Effector memory CD8-positive, alpha-beta T cell (primary cell): ENCODE measurements at regions not wholly inside any gene's neighbourhood (a gene's known extent, or its start where the extent isn't known, plus 50 kb on each side); places are given as distances from the start of the nearest gene placed in this dataset.
"Not testable (repeated sequence)": the region's sequence is repeated elsewhere in the genome, so short reads cannot be mapped to it uniquely, and the experiment has no call there.

Experiments used
- ATAC-seq: fragments of 150-1000 bp; cut with Tn5 transposase; replicated peaks from 2 replicates; pipeline ENCODE4 v1.10.0; 2021; ENCODE audit warnings: mild to moderate bottlenecking, moderate library complexity
- DNase-seq, 3 experiments: peaks; one replicate each; pipeline ENCODE4 v3.0.0; 2021
- H3K27ac Mint-ChIP-seq, 2 donors: one replicate each; pipeline ENCODE4 v1.8.0; 2022; ENCODE audit warnings: mild to moderate bottlenecking in 2 of 2, mixed read lengths in 2 of 2, moderate library complexity in 2 of 2
- H3K27me3 Mint-ChIP-seq, 2 donors: one replicate each; pipeline ENCODE4 v1.8.0; 2022; ENCODE audit warnings: mixed read lengths in 2 of 2
- H3K36me3 Mint-ChIP-seq: one replicate; pipeline ENCODE4 v1.8.0; 2022; ENCODE audit warnings: mild to moderate bottlenecking, moderate library complexity, mixed read lengths; ENCODE audit not compliant: insufficient read depth
- H3K4me1 Mint-ChIP-seq, 2 donors: one replicate each; pipeline ENCODE4 v1.8.0; 2022; ENCODE audit warnings: low read depth in 2 of 2, mixed read lengths in 2 of 2
- H3K4me3 Mint-ChIP-seq, 2 donors: one replicate each; pipeline ENCODE4 v1.8.0; 2022; ENCODE audit warnings: mild to moderate bottlenecking in 2 of 2, mixed read lengths in 2 of 2, moderate library complexity in 2 of 2
- H3K9me3 Mint-ChIP-seq, 2 donors: one replicate each; pipeline ENCODE4 v1.8.0; 2022; ENCODE audit warnings: mixed read lengths in 2 of 2

DNA sequence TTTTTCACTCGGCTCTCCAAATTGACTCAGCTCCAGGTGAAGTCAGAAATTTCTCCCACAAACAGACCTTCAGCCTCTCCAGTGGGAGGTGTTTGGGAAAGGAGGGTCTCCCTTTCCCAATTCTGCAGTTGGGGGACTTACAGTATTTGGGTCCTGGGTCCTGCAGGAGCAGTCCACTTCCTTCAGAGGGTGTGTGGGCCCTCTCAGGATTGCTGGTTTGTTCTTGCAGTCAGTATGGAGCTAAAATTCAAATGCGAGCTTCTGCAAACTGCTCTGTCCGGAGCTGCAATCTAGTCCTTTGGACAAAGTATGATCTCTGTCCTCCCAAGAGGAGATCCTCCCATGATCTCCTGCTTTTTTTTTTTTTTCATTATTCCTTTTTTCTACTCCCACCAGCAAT, 87.9 kb upstream of the MSTN start:
- ATAC-seq = no peak
- no peaks in the 10 kb centered on the region for H3K4me1 Mint-ChIP-seq

DNA sequence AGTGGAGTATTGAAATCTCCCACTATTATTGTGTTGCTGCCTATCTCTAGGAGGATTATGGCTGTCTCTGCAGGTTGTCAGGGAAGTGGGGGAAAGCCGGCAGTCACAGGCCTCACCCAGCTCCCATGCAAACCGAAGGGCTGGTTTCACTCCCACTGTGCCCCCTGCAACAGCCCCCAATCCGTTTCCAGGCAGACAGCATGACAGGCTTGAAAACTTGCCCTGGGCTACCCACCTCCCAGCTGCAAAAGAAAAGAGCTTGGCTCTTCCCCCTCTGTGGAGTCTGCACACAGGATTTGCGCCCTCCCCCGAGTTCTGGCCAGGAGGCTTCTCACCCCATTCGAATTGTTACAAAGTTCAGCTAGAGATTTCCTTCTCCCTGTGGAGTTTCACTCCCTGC, 87.4 kb upstream of the MSTN start:
- H3K9me3 Mint-ChIP-seq = peaks cover 7 to 14% of the 10 kb centered on the region in 2 donors
- no peaks in the 10 kb centered on the region for H3K4me1 Mint-ChIP-seq
- H3K4me3 Mint-ChIP-seq = no peak overlapping the region
- no peak overlapping the region for H3K27ac Mint-ChIP-seq
- ATAC-seq (no peak), DNase-seq (no peak)
- H3K36me3 Mint-ChIP-seq = no peaks in the 10 kb centered on the region
- peaks cover 10 to 23% of the 10 kb centered on the region in 2 donors for H3K27me3 Mint-ChIP-seq

More for the DNA sequence above, 87.9 kb upstream of the MSTN start:
- Mint-ChIP-seq H3K27ac (no peak overlapping the region), H3K9me3 (peaks cover 7 to 14% of the 10 kb centered on the region in 2 donors), H3K4me3 (no peak overlapping the region), H3K36me3 (no peaks in the 10 kb centered on the region), H3K27me3 (peaks cover 15 to 23% of the 10 kb centered on the region in 2 donors)
- no peak for DNase-seq

DNA sequence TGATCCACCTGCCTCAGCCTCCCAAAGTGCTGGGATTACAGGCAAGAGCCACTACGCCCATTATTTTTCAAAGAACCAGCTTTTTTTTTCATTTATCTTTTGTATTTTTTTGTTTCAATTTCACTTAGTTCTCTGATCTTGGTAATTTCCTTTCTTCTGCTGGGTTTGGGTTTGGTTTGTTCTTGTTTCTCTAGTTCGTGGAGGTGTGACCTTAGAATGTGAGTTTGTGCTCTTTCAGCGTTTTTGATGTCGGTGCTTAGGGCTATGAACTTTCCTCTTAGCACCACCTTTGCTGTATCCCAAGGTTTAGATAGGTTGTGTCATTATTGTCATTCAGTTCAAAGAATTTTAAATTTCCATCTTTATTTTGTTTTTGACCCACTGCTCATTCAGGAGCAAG, 86.7 kb upstream of the MSTN start:
- no peak overlapping the region for H3K4me3 Mint-ChIP-seq
- peaks cover 9 to 18% of the 10 kb centered on the region in 2 donors for H3K27me3 Mint-ChIP-seq
- no peaks in the 10 kb centered on the region for H3K4me1 Mint-ChIP-seq
- peaks cover 7 to 14% of the 10 kb centered on the region in 2 donors for H3K9me3 Mint-ChIP-seq
- no peak overlapping the region for H3K27ac Mint-ChIP-seq
- ATAC-seq (no peak), DNase-seq (no peak)
- H3K36me3 Mint-ChIP-seq = no peaks in the 10 kb centered on the region

DNA sequence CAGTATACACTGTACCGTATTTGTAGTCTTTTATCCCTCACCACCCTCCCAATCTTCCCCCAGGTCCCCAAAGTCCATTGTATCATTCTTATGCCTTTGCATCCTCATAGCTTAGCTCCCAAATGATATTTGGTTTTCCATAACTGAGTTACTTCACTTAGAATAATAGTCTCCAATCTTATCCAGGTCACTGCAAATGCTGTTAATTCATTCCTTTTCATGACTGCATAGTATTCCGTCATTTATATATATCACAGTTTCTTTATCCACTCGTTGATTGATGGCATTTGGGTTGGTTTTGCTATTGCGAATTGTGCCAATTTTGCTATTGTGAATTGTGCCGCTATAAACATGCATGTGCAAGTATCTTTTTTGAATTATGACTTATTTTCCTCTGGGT, 83.6 kb upstream of the MSTN start:
- not testable (repeated sequence) for ATAC-seq, H3K4me3 Mint-ChIP-seq, H3K36me3 Mint-ChIP-seq, H3K27ac Mint-ChIP-seq, H3K4me1 Mint-ChIP-seq, DNase-seq
- Mint-ChIP-seq H3K9me3 (peaks cover 7 to 14% of the 10 kb centered on the region in 2 donors), H3K27me3 (peaks cover 13 to 16% of the 10 kb centered on the region in 2 donors)

DNA sequence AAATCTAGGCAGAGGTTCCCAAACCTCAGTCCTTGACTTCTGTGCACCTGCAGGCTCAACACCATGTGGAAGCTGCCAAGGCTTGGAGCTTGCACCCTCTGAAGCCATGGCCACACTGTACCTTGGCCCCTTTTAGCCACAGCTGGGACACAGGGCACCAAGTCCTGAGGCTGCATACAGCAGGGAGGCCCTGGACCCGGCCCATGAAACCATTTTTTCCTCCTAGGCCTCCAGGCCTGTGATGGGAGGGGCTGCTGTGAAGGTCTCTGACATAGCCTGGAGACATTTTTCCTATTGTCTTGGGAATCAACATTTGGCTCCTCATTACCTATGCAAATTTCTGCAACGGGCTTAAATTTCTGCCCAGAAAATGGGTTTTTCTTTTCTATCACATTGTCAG, 77.9 kb upstream of the MSTN start:
- not testable (repeated sequence) for ATAC-seq, H3K27ac Mint-ChIP-seq, H3K4me1 Mint-ChIP-seq, H3K9me3 Mint-ChIP-seq, H3K36me3 Mint-ChIP-seq, DNase-seq, H3K27me3 Mint-ChIP-seq, H3K4me3 Mint-ChIP-seq

DNA sequence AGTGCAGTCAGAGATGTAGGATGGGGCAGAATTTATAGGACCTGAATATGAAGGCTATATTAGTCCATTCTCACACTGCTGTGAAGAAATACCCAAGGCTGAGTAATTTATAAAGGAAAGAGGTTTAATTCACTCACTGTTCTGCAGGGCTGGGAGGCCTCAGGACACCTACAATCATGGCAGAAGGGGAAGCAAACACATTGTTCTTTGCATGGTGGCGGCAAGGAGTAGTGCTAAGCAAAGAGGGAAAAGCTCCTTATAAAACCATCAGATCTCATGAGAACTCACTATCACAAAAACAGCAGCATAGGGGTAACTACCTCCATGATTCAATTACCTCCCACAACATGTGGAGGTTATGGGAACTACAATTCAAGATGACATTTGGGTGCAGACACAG, 76.8 kb upstream of the MSTN start:
- Mint-ChIP-seq H3K4me3 (no peak overlapping the region), H3K4me1 (no peaks in the 10 kb centered on the region), H3K9me3 (peaks cover 2 to 5% of the 10 kb centered on the region in 2 donors), H3K27me3 (peaks cover 0 to 6% of the 10 kb centered on the region in 2 donors), H3K36me3 (no peaks in the 10 kb centered on the region), H3K27ac (no peak overlapping the region)
- no peak for ATAC-seq
- no peak for DNase-seq

DNA sequence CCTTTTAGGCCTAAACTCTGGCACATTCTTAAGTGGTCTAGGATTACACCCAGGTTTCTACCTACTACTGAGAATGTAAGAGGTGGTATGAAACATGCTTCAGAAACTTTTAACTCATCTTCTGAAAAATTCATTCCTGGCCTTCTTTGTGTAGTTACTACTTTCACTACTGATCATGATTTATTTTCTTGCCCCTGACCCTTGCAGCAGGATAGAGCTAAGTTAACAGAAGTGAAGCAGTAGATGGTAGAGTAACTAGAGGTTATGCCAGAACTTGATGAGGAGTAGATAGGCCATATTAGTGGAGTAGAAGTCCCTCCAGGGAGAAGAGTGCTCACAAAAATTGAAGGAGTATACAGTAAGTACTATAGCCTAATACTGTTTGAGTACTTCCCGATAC, 75.5 kb upstream of the MSTN start:
- no peak overlapping the region for H3K4me3 Mint-ChIP-seq
- DNase-seq = no peak
- H3K4me1 Mint-ChIP-seq = no peaks in the 10 kb centered on the region
- H3K36me3 Mint-ChIP-seq = no peaks in the 10 kb centered on the region
- H3K9me3 Mint-ChIP-seq = peaks cover 2 to 5% of the 10 kb centered on the region in 2 donors
- H3K27ac Mint-ChIP-seq = no peak overlapping the region
- peaks cover 0 to 6% of the 10 kb centered on the region in 2 donors for H3K27me3 Mint-ChIP-seq
- no peak for ATAC-seq

DNA sequence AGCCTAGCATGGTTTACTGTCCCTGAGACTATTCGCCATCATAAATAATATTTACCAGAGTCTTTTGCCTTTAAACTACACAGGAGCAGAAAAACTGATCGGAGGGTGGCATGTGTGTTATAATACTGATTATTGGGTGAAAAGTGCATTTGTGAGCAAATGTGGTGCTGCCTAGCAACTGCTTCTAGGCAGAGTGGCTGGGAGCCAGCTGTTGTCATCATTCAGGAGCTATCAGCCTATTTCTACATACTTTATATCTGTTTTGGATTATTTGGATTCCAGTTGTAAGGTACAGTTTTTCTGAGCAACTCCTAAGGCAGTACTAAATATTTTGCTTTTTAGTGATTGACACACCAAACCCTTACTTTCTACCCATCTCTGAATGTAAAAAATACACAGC, 75.0 kb upstream of the MSTN start:
- ATAC-seq = no peak
- H3K36me3 Mint-ChIP-seq = no peaks in the 10 kb centered on the region
- H3K4me1 Mint-ChIP-seq = no peaks in the 10 kb centered on the region
- H3K9me3 Mint-ChIP-seq = peaks cover 2 to 5% of the 10 kb centered on the region in 2 donors
- H3K27me3 Mint-ChIP-seq = peaks cover 3 to 6% of the 10 kb centered on the region in 2 donors
- no peak overlapping the region for H3K4me3 Mint-ChIP-seq
- no peak for DNase-seq
- H3K27ac Mint-ChIP-seq = no peak overlapping the region

DNA sequence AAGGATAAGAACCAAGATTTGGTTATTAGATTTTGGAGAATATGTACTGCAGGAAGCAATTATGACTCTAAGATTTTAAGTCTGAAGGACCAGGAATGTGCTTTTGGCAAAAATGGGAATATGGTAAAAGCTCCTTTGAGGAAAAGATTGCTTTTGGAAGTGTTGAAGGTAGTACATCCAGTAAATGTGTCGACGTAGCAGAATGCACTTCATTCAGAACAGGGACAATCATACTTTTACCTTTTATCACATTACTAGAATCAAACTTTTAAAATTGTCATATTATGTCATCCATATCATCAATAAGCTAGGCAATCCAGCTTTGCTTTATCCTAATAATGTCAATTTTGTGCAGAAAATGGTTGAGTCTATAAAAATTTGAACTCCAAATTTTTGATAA, 74.3 kb upstream of the MSTN start:
- DNase-seq = no peak
- no peaks in the 10 kb centered on the region for H3K4me1 Mint-ChIP-seq
- H3K9me3 Mint-ChIP-seq = peaks cover 2 to 5% of the 10 kb centered on the region in 2 donors
- H3K36me3 Mint-ChIP-seq = no peaks in the 10 kb centered on the region
- no peak overlapping the region for H3K27ac Mint-ChIP-seq
- H3K4me3 Mint-ChIP-seq = no peak overlapping the region
- H3K27me3 Mint-ChIP-seq = peaks cover 6 to 8% of the 10 kb centered on the region in 2 donors
- ATAC-seq = no peak

DNA sequence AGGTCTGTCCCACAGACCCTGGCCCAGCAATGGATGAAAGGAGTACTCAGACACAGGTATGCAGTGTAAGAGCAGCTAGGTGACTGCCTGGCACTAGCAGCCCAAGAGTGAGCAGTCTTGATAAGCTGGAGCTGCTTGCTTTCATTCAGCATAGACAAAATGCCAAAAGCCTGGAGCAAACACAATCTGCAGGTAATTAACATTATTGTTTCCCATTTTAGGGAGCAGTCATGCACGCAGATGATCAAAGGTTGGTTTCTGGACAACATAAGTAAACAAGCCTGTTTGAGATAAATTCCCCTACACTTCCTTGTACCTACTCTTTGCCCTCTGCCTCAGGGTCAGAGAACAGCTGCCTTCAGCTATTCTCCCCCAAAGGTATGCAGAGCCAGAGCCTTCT, 73.7 kb upstream of the MSTN start:
- H3K4me1 Mint-ChIP-seq = no peaks in the 10 kb centered on the region
- no peak overlapping the region for H3K27ac Mint-ChIP-seq
- no peak for ATAC-seq
- H3K9me3 Mint-ChIP-seq = peaks cover 2 to 5% of the 10 kb centered on the region in 2 donors
- DNase-seq = no peak
- peaks cover 3 to 13% of the 10 kb centered on the region in 2 donors for H3K27me3 Mint-ChIP-seq
- H3K36me3 Mint-ChIP-seq = no peaks in the 10 kb centered on the region
- H3K4me3 Mint-ChIP-seq = no peak overlapping the region

DNA sequence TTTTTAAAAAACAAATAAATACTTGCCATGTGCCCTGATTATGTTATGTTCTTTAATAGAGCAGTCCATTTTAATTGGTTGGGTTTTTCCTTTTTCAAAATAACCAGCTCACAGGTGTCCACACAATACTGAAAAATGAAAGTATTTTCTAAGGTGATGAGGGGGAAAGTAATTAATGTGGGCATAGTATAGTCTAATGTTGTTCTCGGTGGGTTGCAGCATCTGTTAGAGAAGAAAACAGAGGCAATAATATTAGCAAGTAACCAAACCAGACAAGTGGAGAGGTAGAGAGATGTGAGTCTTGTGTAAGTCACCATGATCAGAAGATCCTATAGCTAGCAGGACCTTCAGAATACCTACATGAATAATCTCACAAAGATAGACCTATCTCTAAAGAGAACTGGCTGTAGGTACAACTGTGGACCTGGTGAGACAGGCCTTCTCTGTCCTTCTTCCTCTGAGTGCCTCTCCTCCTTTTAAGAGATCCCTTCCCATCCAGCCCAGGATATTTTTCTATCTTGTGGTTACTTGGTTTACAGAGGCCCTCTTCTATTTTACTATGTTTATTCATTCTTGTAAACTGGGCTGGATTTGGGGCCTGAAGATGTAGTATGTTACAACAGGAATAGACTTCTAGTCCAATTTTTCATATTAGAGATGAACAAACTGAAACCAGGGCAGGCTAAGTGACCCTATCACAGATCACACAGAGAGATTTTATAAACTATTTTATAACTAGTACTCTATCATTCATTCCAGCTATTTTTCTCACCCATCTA, 67.1 kb upstream of the MSTN start:
- ATAC-seq (no peak), DNase-seq (no peak)
- no peak overlapping the region for H3K27ac Mint-ChIP-seq
- no peaks in the 10 kb centered on the region for H3K36me3 Mint-ChIP-seq
- H3K4me1 Mint-ChIP-seq = no peaks in the 10 kb centered on the region
- H3K9me3 Mint-ChIP-seq = no peaks in the 10 kb centered on the region
- peaks cover 0 to 22% of the 10 kb centered on the region in 2 donors for H3K27me3 Mint-ChIP-seq
- H3K4me3 Mint-ChIP-seq = no peak overlapping the region

DNA sequence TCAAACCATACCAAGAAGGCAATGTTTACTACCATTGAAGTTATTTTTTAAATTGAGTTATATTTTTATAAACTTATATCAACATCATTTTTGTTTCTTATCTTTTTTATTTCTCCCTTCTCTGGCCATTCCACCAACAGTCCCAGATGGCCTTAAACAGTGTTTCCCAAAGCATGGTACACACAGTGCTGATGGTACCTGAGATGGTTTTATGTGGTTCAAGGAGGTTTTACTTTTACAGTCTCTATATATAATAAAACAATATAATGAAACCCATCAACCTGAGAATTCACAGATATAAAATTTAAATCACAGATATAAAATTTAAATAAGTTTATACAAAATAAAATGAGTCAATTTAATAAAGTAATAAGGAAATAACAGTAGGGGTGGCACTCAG, 65.1 kb upstream of the MSTN start:
- no peaks in the 10 kb centered on the region for H3K36me3 Mint-ChIP-seq
- DNase-seq = no peak
- H3K4me3 Mint-ChIP-seq = no peak overlapping the region
- no peaks in the 10 kb centered on the region for H3K4me1 Mint-ChIP-seq
- H3K27me3 Mint-ChIP-seq = peaks cover 0 to 20% of the 10 kb centered on the region in 2 donors
- no peak overlapping the region for H3K27ac Mint-ChIP-seq
- ATAC-seq = no peak
- no peaks in the 10 kb centered on the region for H3K9me3 Mint-ChIP-seq

DNA sequence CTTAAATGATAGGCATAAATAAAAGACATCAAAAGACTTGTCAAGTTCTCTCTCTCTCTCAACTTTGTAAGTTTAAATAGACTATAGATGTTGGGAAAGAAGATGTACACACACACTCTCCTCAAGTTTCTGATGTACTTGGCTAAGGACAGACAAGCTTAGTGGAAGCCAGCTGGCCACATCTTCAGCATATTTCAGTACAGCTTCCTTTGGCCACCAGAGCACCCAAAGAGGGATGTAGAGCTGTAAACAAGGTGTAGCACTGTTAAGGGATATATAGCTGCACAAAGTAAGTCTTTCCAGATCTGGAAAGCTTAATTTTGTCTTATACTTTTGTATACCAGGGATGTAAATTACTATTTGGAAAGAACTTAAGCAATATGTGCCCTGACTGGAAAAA, 64.3 kb upstream of the MSTN start:
- Mint-ChIP-seq H3K36me3 (no peaks in the 10 kb centered on the region), H3K9me3 (no peaks in the 10 kb centered on the region), H3K4me3 (no peak overlapping the region), H3K4me1 (no peaks in the 10 kb centered on the region), H3K27me3 (peaks cover 0 to 14% of the 10 kb centered on the region in 2 donors), H3K27ac (no peak overlapping the region)
- ATAC-seq = no peak
- no peak for DNase-seq

DNA sequence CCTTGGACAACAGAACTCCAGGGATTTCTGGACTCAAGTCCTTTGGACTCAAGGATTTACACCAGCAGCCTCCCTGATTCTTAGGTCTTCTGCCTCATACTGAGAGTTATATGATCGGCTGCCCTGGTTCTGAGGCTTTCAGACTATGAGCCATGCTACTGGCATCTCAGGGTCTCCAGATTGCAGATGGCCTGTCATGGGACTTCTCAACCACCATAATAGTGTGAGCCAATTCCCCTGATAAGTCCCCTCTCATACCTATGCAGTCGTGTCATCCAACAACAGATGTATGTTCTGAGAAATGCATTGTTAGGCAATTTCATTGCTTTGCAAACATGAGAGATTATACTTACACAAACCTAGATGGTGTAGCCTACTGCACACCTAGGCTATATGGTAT, 61.4 kb upstream of the MSTN start:
- Mint-ChIP-seq H3K27me3 (no peaks in the 10 kb centered on the region), H3K9me3 (no peaks in the 10 kb centered on the region)
- no peak for DNase-seq

More for the DNA sequence above, 61.4 kb upstream of the MSTN start:
- Mint-ChIP-seq H3K27ac (no peak overlapping the region), H3K4me1 (peaks cover 2 to 5% of the 10 kb centered on the region in 2 donors), H3K4me3 (no peak overlapping the region), H3K36me3 (no peaks in the 10 kb centered on the region)
- no peak for ATAC-seq
